ENCODE measurements at regions not wholly inside any gene's neighbourhood (a gene's known extent, or its start where the extent isn't known, plus 50 kb on each side); places are given as distances from the start of the nearest gene placed in this dataset.

DNA sequence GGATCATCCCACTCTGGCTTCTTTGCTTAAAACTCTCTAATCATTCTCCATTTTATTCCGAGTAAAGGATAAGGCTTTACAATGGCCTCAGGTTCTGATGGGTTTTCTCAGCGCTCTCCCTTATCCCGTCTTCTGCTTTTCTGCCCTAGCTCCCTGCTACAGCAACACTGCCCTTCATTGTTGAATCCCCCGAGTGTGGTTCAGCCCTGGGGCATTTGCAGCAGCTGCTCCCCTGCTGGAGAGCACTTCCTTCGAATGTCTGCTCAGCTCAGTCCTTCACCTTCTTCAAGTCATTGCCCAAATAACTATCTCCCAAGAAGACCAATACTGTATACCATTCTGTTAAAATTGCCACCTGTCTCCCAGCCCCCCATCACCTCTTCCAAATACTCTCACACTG is 111.8 kb downstream of the TBXT start:
- DNase-seq (ENCODE audit: extremely low read depth in 1 of 11, low read depth in 9 of 11, low spot score in 4 of 11) = no peak

DNA sequence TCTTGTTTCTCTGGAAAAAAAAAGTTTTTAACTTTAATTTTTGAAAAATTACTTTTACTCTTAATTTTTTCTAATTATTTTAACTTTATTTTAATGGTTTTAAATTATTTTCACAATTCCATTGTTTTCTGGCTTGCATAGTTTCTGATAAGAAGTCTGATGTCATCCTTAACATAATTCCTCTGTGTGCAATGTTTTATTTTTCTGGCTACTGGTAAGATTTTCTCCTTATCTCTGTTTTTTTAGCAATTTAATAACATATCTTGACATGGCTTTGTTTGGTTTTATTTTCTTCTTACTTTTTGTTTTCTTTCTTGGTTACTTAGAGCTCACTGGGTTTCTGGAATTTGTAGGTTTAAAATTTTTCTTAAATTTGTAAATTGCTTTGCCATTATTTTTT is 114.8 kb downstream of the TBXT start:
- DNase-seq (ENCODE audit: extremely low read depth in 1 of 11, low read depth in 9 of 11, low spot score in 4 of 11) = no peak

DNA sequence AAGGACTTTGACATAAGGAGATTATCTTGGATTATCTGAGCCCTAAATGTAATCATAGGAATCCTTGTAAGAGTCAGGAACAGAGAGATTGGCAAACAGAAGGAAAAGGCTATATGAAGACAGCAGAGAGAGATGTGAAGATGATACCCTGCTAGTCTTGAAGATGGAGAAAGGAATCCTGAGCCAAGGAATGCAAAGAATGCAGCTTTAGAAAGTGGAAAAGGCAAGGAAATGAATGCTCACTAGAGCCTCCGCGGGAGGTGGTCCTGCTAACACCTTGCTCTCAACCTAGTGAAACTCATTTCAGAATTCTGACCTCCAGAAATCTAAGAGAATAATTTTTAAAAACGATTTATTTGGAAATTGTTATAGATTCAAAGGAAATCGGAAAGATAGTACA is 117.1 kb downstream of the TBXT start:
- DNase-seq (ENCODE audit: extremely low read depth in 1 of 11, low read depth in 9 of 11, low spot score in 4 of 11) = no peak

DNA sequence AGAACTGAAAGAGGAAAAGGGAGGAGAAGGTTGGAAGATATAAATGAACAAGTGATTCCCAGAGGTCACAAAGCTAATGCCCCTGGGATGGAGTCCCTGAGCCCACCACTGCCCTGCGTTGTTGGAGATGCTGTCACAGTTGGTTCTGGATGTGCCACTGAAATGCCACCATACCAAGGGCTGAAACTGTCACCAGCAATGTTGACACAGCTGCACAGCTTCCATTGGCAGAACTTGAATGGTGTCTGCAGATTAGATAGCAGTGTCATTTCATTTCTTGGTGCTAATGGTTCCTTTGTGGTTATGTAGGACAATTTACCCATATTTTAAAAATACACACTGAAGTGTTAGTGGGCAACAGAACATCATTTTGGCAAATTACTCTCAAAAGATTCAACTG is 120.7 kb downstream of the TBXT start:
- no peak for DNase-seq (ENCODE audit: extremely low read depth in 1 of 11, low read depth in 9 of 11, low spot score in 4 of 11)

DNA sequence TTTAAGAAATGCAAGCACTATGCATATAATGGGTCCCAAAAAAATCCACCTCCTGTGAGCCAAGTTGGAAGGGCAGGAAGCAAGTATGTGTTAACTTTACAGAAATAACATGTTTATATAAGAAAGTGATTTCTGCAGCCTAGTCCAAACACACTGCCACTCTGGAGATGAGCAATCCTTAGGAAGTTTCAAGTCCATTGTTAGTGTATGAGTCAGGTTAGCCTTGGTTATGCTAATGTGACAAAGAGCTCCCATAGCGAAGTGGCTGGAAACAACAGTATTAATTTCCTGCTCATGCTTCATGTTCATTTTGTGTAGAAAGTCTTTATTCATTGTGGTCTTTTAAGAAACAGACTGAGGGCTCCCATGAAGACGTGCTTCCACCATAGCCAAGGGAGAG is 121.4 kb downstream of the TBXT start:
- DNase-seq (ENCODE audit: extremely low read depth in 1 of 11, low read depth in 9 of 11, low spot score in 4 of 11) = no peak

DNA sequence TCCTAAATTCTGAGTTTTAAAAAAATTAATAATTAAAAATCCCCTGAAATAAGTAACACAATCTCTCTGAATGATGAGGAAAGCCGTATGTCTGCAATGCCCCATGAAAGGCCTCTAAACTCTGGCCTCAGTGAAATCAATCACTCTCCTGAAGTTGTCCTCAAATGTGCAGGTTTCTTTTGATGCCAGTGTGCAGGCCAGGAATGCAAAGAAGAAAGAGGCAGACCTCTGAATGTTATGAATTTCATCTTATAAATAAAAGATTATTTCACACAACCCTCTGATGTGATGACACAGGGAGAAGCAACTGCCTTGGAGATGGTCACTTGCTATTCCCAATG is 121.8 kb downstream of the TBXT start:
- peak in 3 of 11 donors; percentile 29 to 39 (median 30) for DNase-seq (ENCODE audit: extremely low read depth in 1 of 11, low read depth in 9 of 11, low spot score in 4 of 11)

DNA sequence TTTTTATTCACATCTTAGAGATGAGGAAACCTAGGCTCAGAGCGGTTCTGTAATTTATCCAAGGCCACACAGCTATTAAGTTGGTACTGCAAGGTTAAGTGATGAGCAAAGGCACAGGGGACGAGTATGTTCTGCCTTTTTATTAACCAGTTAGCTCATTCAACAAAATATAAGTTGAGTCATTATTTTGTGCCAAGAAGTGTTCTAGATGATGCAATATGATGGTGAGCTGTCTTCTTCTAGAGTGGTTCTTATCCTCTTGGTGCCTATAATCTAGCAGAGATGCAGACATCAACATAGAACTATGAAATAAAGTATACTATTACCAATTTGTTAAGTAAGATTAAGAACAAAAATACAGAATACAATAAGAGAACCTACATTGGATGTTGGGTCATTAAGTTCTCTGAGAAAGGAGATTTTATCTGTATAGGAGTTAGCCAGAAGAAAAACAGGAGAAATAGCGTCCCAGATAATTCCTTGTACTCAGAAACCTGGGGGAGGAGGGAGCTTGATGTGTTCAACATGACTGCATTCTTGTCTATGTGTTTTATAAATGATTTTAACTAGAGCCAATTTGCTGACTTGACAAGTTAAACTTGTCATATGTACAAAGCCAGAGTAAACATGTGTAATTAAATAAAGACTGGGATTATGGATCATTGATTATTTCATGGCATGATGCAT is 122.3 kb downstream of the TBXT start:
- DNase-seq (ENCODE audit: extremely low read depth in 1 of 11, low read depth in 9 of 11, low spot score in 4 of 11) = peak in 2 of 11 donors; percentile 25 to 35

DNA sequence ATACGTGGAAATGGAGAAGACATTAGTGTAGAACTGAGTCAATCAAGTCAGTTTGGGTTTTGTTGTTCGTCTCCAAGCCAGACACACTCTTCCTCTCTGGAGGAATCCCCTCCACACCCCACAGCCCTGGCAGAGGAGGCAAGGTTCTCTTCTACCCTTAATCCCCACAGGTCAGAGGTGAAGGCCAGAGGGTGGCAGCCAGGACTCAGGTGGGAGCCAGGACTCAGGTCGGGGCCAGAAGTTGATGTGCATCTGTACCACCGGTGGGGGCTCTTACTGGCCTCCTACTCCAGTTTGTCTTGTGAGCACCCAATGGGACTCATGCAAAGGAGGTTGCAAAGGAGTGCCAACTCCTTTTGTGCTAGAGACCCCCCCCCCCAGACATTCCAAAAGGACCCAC is 126.4 kb downstream of the TBXT start:
- no peak for DNase-seq (ENCODE audit: extremely low read depth in 1 of 11, low read depth in 9 of 11, low spot score in 4 of 11)

DNA sequence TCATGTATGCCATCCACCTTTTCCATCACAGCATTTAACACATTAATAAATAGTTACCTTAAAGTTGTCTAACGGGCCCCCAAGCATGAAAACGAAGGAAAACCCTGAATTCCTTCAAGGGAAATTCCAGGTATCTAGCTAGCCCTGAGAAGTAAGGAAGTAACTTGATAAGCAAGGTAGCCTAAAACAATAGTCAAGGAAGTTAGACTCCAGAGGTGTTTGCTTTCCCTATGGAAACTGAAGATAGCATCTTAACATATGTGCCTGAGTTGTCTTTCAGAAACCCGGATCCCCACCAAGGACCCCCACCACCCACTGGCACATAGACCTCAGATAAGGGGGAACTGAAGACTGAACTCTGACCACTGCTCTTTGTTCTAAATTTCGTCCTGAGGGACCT is 127.4 kb downstream of the TBXT start:
- DNase-seq (ENCODE audit: extremely low read depth in 1 of 11, low read depth in 9 of 11, low spot score in 4 of 11) = no peak

DNA sequence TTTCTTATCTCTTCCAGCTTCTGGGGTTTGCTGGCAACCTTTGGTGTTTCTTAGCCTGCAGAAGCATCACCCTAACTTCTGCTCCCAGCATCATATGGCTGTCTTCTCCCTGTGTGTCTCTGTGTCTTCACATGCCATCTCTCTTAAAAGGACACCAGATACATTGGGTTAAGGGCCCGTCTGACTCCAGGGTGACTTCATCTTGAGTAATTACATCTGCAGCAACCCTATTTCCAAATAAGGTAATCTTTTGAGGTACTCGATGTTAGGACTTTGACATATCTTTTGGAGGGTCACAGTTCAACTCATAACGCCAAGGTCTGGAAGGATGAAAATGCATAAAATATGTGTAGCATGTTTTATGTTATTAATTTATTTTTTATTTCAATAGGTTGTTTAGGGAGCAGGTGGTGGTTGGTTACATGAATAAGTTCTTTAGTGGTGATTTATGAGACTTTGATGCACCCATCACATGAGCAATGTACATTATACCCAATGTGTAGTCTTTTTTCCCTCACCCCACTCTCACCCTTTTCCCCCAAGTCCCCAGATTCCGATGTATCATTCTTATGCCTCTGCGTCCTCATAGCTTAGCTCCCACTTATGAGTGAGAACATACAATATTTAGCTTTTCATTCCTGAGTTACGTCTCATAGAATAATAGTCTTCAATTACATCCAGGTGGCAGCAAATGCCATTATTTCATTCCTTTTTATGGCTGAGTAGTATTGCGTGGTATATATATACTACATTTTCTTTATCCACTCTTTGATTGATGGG is 131.1 kb downstream of the TBXT start:
- no peak for DNase-seq (ENCODE audit: extremely low read depth in 1 of 11, low read depth in 9 of 11, low spot score in 4 of 11)

DNA sequence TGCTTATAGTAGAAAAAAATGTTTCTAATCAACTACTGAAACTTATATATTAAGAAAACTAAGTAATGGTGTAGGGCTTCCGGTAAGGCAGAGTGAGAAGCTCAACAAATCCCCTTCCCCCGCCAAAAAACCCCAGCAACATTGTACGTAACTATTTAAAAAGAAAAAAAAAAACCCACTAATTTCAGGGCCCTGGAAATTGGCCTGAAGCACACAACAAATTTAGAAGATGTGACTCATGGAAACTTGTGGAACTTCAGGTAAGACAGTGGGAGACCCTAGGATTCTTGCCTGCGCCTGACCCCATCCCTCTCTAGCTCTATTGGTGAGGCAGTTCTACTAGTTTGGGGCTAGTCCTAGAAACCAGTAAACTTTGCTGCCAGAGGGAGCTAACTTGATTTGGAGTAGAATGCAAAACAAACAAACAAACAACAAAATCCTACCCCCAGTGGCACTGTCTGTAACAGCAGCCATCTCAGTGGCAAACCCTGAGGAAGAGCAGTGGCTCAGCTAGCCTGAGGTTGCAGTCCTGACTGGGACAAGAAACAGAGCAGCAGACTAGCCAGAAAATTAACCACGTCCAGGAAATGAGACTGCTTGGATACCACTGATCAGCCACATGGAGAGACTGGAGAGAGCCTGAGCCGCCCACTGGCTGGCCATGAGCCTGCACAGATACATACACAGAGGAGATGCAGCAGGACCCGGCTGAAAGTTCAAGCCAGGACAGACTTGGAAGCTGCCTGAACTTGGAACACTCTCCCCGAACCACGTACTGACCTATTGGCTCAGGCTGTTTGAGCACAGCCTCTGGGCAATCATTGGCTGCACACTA is 135.1 kb downstream of the TBXT start:
- DNase-seq (ENCODE audit: extremely low read depth in 1 of 11, low read depth in 9 of 11, low spot score in 4 of 11) = no peak

DNA sequence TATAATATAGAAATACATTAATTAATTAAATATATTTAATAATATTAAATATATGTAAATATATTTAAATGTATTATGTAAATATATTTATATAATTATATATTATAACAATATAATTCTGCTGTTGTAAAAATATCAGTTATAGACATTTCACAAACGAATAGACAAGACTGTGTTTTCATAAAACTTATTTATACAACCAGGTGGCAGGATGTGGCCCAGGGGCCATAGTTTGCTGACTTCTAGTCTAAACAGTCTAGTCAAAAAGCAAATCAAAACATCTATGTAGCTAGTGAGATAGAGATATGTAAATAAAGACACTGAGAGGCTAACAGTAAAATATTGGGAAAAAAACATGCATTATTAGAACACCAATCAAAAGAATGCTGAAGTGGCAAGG is 136.4 kb downstream of the TBXT start:
- no peak for DNase-seq (ENCODE audit: extremely low read depth in 1 of 11, low read depth in 9 of 11, low spot score in 4 of 11)

DNA sequence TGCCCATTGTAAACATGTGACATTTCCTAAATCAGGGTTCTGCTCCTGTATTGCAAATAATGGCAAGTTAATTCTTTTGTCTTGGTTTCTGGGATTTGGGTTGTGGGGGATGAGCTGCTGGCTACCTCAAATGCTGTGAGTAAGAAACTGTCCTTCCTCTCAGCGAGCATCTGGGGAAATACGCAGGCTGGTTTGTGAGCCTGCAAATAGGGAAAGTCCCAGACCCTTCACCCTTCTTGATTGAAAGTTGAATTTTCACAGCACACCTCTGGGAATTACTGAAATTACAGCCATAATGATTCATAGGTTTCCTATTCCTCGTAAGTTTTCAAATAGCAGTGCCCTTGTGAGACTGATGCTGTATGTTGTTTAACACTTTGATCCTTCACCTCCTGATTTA is 138.1 kb downstream of the TBXT start:
- no peak for DNase-seq (ENCODE audit: extremely low read depth in 1 of 11, low read depth in 9 of 11, low spot score in 4 of 11)

DNA sequence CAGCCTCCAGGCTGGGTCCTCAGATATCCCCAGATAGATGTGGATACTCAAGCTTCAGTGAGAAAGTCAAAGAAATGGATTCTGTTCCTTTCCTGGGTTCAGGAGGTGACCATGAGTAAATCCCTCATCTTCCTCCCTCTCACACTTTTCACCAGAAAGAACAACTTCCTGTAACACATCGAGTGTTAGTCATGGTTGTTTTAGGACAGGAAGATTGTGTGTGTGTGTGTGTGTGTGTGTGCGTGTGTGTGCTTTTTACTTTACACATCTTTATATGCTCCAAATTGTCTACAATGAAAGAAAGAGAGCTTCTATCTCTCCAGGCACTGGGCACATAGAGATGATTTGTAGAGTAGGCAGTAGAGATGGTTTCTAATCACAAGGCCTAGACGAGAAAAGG is 139.9 kb downstream of the TBXT start:
- DNase-seq (ENCODE audit: extremely low read depth in 1 of 11, low read depth in 9 of 11, low spot score in 4 of 11) = no peak

DNA sequence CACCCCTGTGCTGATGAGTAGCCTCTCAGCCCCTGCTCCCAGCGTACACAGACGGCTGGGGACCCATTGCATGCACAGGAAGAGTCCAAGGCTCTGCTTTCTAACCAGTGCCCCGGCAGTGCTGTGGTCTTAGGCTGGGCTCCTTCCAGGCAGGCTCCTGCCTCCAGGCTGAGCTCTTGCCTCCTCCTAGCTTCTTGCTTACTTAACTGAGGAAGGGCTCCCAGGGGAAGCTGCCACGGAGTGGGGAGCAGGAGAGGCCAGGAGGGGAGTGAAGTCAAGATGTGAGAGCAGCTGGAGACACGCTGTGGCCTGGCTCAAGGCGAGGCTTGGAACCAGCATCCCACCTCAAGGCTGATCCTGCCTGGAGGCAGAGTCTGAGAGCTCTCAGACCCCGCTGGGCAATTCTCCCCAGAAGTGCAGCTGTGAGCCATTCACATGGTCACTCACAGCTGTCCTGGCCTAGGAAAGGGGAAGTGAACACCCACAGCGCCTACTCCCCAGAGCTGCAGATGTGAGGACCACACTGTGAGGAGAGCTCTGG is 141.0 kb downstream of the TBXT start:
- DNase-seq (ENCODE audit: extremely low read depth in 1 of 11, low read depth in 9 of 11, low spot score in 4 of 11) = no peak

DNA sequence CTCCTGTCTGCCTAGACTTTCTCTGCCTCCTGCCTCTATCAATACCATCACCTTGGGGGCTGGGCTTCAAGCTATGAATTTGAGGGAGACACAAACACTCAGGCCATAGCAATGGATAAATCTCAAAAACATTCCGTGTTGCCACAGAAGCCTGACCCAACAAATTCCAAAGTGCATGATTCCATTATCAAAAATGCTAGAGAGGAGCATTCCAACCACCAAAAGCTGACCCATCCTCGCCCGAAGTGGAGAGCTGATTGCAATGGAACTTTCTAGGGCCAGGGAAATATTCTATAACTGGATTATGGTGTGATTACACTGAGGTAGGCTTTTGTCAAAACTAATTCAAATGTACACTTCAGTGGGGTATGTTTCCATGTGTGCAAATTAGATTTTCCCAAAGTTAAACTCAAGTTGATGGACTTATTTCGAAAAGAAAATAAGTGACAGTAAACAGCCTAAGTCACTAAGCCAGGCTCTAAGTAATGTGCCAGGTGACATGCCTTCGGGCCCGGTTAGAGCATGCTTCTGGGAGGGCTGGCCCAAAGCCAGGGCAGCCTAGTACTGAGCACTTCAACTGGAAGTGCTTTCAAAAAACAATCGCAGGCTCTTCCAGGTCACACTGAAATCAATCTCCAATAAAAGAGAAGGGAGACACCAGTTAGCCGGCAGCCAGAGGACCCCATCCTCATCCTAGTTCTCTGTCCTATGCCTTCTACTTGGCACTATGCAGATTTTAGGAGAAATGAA is 142.3 kb downstream of the TBXT start:
- no peak for DNase-seq (ENCODE audit: extremely low read depth in 1 of 11, low read depth in 9 of 11, low spot score in 4 of 11)

DNA sequence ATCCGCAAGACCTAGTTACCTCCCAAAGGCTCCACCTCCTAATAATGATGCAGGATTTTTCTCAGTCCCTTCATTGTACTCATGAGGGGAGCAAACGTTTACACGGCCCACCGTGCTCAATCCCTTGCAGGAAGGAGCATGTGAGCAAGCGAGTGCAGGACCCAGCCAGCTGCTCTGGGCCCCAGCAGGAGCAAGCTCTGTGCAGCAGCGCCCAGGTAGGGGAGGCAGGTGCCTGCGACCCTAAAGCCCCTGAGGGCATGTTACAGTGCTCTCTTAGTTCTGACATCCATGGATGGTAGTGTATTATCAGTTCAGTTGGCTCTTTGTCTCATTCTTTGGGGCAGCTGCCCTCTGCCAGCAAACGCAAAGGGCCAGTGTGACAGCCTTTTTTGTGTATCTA is 143.4 kb downstream of the TBXT start:
- DNase-seq (ENCODE audit: extremely low read depth in 1 of 11, low read depth in 9 of 11, low spot score in 4 of 11) = no peak

DNA sequence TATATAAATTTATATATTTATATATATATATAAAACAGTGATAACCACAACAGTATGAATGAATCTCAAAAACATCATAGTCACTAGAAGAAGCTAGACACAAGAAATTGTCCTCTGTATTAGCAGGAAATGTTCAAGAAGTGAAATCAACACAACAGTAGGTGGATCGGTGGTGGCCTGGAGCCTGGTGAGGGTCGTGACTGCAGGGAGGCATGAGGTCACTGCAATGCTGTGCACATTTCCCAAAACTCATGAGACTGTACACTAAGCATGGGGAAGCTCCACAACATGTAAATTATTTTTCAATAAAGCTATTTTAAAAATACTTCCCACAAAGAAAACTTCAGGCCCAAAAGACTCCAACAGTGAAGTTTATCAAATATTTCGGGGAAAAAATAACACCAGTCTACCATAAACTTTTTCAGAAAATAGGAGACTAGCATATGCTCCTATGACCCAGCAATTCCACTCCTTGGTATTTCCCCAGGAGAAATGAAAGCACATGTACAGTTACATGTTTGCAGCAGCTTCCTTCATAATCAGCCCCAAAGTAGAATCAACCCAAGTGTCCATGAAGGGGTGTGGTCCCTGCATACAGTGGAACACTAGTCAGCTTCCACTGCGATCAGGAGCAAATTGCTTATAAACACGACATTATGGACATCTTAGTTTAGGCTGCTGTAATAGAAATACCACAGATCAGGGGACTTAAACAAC is 144.2 kb downstream of the TBXT start:
- DNase-seq (ENCODE audit: extremely low read depth in 1 of 11, low read depth in 9 of 11, low spot score in 4 of 11) = no peak

DNA sequence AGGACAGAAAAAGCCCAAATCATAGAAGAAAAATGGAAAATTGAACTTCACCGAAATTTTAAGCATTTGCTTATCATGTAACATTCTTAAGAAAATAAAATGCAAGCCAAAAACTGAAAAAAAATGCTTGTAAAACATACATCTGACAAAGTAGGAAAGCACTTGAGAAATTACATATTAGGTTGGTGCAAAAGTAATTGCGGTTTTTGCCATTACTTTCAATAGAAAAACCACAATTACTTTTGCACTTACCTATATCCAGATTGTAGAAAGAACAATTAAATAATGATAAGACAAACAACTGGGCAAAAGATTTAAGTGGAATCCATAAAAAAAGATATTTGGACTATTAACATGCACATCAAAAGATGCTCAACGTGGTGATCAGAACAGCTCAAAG is 146.2 kb downstream of the TBXT start:
- DNase-seq (ENCODE audit: extremely low read depth in 1 of 11, low read depth in 9 of 11, low spot score in 4 of 11) = no peak

Measured in renal cortex interstitium (tissue), 11 donors.